DMS 273 treated with DMSO at 0.1 percent for 48 hours (cell line): ENCODE measurements at regions not wholly inside any gene's neighbourhood (a gene's known extent, or its start where the extent isn't known, plus 50 kb on each side); places are given as distances from the start of the nearest gene placed in this dataset.

Experiments used
- DNase-seq: peaks from one replicate; lab custom pipeline; 2025; lab: John Stamatoyannopoulos, UW

- no peak for DNase-seq
These were observed 51.1 kb upstream of the TMEM33 start for GRCh38 chr4:41883988-41884734.

GRCh38 chr4:41882625-41883347, 52.4 kb upstream of the TMEM33 start:
- no peak for DNase-seq

DNA sequence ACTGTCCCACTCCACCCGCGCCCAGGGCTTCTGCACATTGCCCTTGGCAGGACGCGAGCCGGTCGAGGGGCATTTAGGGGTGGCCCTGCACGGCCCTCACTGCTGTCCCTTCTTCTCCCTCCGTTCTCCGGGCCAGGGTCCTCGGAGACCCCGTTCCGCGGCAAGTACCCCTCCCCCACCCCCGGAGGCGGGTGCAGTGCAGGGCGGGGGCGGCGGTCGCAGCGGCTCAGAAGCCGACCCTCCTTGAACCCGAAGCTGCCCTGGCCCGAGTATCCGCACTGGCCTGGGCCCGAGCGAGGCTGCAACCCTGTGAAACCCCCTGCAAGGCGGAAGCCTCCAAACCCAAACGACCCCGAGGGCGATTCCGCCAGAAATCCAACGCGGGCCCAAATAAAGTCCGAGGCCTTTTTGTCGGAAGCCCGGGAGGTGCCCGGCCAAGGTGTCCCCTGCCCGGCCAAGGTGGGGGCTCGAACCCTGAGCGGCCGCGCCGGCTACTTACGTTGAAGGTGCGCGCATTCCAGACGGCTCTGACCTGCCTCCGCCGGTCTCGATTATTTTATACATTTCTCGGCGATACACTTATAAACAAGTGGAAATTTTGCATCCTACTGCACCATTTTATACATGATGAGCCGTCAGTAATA, 53.1 kb upstream of the TMEM33 start:
- no peak for DNase-seq

GRCh38 chr4:41880840-41881831, 54.1 kb upstream of the TMEM33 start:
- no peak for DNase-seq

- DNase-seq: no peak
These were observed 55.0 kb upstream of the TMEM33 start for GRCh38 chr4:41880022-41880837.

DNA sequence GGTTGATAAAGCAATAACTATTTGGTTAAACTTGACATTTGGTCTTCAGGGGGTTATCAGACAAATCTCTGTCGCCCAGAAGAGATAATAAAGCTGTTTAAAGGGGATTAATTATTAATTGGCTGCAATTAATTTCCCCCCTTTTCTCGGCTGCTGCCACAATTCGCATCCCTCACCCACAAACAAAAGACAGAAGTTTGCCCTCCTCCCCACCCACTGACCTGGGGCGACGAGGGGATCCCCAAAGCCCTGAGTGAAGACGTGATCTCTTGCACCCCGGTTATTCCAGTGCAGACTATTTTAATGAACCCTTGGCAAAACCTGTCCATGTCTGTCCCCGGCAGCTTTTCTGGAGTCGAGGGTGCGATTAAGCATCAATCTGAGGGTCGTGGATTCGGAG, 55.7 kb upstream of the TMEM33 start:
- no peak for DNase-seq

DNA sequence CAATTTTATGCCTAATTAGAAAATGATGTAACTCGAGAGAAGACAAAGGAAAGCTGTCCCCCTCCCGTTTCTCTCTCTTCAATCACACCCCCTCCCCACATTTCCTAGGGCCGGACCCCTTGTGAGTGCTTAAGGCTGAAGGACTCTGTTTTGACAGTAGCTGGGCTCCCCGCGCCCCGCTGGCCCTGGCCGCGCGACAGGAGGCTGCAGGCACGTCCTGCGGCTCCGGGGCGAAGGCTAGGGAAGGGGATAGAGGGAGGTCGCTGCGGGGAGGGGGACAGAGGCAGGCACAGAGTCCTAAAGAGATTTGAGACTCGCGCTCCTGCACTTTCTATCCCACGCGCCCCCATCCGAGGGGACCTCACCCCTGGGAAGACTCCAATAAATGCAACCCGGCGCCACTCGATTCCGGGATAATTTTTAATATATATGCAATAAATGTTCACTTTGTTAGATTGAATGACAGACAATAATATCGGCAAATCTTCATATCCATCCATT, 56.2 kb upstream of the TMEM33 start:
- no peak for DNase-seq

DNA sequence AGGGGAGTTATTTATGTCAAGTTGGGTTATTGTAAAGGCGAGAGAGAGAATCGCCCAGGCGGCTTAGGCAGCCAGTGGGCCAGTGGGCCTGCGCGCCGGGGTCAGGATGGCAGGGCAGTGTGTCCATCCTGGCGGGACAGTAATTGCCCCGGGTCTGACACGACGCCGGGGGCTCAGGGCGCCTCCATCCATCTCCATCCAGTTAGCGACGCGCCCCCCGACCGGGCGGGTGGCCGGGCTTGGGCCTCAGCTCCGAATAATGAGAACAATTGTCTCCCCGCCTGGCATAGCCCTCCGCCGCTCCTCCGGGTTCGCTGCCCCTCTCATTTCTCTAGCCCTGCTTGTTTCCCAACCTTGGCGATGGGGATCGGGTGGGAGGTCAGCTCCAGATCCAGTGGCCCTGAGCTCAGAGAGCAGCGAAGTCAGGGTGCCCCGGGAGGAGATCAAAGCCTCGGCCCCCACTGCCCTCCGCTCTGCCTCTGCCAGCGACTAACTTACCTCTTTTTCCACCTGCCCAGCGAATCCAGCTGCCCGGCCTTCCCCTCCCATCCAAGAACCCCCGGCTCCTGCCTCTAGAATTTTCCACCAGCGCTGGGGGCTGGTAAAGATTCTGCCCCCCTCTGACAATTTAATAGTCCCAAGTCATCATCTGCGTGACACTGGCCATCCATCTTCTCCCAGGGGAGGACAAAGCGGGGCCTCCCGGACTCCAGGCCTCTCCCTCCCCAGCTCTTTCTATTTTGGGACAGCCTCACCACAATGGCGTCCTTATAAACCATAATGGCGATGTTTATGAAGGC, 56.9 kb upstream of the TMEM33 start:
- DNase-seq: no peak

- no peak for DNase-seq
These were observed 58.0 kb upstream of the TMEM33 start for GRCh38 chr4:41877020-41877796.

GRCh38 chr4:41874873-41875272, 60.4 kb upstream of the TMEM33 start:
- DNase-seq: no peak

GRCh38 chr4:41874398-41874797, 60.8 kb upstream of the TMEM33 start:
- no peak for DNase-seq

DNA sequence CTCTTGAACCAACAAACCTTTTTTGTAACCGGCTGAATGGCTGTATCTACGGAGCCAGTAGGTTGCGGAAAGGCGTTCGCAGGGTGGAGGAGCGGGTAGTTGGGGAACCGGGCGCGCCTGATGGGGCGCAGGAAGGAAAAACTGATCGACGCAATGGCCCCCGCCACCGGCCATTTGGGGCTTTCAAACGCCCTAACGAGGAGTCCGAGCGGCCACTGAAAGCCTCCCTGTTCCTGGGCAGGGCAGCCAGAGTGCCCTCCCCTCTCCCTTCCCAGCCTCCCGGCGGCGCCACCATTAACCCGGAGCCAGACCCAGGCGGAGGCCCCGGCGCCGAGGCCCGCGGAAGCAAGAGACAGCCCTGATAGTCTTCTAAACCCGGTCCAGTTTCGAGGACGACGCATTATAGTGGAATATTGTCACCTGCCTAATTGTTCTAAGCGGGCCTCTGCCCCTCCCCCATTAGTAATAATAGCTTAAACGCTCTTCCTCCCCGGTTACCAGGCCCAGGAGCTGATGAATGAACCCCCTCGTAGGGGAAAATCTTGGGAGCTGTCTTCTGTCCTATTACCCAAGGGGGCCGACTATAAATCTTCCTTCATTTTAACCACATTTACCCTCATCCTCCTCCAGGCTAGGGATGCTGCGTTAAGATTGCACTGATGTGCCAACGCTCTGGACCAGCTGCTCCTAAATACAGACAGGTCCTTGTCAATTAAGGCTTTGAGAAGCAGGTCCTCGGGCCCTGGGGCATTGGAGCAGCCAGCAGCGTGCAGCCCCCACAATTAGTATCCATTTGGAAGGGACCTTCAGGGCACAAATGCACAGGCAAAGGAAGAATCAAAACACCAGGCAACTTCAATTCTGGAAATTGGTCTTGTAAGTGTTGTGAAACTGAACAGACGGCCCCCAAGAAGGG, 61.6 kb upstream of the TMEM33 start:
- DNase-seq: no peak

GRCh38 chr4:41870035-41870434, 65.2 kb upstream of the TMEM33 start:
- DNase-seq: no peak

- no peak for DNase-seq
These were observed 68.2 kb upstream of the TMEM33 start for GRCh38 chr4:41866799-41867677.

DNA sequence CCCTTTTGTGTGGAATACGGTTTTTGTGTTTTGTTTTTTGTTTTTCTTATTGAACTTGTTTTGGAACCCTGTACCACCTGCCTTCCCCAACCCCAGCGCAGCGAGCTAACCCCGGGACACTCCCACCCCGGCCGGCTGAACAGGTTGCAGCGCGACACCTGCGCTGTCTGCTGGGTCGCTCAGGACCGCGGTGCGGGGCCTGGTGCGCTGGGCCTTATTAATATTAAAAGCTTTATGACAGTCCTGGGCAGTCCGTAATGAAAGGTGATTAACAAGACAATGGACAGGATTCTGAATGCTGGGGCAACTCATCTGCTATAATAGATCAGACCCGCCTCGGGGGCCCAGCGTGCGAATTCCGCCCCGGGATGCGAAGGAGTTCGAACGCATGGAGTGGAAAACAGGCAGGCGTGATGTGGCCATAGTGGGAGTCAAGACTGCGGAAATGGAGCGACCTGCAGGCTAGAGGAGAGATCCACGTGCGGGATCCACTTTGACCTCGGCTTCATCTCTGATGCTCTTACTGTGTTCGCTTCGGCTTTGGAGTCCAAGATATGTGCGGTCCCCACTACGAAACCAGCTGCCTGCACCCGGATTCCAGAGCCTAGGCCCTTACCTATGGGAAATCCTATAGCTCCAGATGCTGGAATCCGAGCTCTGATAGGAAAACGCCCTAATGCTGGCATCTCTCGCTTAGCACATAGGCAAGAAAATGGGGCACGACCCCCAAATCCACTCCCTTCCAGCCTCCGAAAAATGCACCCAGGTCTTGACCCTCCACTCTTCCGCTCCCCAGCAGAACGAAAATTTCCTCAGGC, 69.0 kb upstream of the TMEM33 start:
- no peak for DNase-seq

DNA sequence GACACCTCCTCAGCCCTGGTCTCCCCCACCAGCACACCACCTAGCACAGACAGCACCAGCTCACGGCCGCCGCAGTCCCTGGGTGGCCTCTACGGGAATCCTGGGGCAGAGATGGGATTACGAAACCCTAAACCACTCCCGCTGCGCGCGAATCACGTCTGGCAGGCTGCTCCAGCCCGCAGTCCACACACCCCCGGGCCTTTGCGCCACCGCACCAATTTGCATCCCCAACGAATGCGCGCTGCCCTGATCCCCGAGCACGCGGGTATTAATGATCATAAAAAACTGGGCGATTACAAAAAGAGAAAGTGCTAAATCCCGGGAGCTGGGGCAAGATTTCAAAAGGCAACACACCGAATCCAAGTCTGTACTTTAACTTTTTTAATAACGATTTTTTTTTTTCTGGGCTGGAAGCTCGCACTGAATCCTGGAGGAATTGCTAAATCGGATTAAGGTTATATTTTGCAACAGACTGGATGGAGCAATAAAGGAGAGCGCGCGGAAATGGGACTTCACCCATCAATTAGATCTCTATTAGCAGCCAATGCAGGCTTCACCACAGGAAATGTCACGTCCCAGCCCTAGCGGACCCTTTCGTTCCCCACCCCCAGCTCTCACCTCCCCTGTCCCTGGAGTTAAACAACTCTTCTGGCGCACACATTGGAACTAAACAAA, 69.8 kb upstream of the TMEM33 start:
- DNase-seq: no peak
